Activated effector memory CD4-positive, alpha-beta T cell treated with anti-CD3 and anti-CD28 coated beads, Interleukin-2, amount 50 U/mL, for 16 hours (primary cell): ENCODE measurements at regions not wholly inside any gene's neighbourhood (a gene's known extent, or its start where the extent isn't known, plus 50 kb on each side); places are given as distances from the start of the nearest gene placed in this dataset.

Source experiments
- DNase-seq: peaks from one replicate; pipeline ENCODE4 v3.0.0-alpha.2; 2020

DNA sequence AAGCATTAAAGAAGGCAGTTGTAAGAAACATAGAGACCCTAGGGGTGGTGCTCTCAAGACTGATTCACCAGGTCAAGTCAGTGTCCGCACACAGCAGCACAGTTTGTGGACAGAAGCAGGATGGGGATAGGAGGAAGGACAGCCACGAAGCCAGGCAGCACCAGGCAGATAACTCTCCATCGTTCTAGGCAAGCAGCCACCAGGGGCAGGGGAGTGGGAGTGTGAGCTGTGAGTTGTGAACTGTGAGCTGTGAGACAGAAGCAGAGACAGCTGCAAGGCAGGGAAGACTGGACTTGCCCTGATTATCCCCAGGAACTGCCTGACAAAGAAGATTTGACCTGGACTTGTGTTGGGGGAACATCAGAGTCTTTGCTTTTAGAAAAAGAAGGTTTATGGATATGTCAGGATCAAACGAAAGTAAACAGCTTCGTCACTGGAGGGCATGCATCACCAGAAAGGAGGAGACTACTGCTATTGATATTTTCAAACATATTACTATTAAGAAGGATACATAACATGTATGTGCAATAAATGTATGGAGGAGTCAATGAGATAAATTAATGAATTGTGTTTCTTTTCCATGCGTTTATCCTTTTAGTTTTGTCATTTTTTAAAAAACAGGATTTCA is 286.1 kb downstream of the IRS2 start:
- no peak for DNase-seq

DNA sequence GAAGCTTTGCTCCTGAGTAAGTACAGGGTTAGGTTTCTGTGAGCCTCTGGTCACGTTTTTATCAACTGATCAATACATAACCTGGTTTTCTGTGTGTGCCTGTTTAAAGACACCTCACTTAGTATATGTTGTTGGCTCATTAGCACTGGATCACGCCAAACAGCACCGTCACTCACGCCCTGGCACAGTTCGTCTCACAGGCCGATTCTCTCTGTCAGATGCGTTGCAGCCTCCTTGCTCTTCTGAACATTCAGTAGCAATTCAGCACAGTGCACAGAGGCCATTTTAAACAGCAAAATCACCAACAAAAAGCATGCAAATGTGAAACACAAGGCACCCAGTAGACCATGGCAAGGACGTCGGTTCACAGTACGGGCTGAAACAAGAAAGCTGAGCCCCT is 288.5 kb downstream of the IRS2 start:
- no peak for DNase-seq

DNA sequence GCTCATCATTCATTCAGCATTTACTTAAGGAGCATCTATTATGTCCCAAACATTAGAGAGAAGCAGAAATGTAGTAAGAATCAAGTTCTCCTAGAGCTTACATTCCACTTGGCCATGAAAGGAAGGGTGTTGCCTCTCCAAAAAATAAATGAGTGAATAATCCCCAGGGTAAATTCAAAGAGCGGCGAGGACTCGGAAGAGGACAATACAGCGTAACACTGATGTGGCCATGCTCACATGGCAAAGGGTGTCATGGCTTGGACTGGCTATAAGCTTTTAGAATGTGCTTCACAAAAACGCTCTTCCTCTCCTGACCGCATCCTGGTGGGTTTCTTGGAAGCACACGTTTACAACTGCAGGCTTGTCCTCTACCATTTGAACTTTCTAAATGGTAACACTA is 290.2 kb downstream of the IRS2 start:
- DNase-seq: no peak

DNA sequence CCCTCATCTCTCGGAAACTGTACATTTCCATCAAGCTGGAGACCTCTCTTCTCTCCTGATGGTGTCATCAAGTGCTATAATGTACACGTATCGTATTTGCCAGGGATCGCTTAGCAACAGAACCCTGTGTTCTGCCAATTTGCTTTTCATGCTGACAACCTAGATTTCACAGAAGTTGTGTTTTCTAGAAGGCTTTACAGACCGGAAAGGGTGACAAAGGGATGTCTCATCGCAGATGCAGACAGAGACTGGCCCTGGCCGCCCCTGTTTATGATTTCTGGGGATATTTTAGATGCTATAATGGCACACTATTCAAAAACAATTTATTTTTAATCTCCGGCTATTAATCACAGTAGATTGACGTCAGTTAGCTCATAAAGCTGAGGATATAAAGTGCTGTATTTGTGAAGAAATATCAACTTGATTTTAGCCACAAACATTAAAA is 291.4 kb downstream of the IRS2 start:
- no peak for DNase-seq

DNA sequence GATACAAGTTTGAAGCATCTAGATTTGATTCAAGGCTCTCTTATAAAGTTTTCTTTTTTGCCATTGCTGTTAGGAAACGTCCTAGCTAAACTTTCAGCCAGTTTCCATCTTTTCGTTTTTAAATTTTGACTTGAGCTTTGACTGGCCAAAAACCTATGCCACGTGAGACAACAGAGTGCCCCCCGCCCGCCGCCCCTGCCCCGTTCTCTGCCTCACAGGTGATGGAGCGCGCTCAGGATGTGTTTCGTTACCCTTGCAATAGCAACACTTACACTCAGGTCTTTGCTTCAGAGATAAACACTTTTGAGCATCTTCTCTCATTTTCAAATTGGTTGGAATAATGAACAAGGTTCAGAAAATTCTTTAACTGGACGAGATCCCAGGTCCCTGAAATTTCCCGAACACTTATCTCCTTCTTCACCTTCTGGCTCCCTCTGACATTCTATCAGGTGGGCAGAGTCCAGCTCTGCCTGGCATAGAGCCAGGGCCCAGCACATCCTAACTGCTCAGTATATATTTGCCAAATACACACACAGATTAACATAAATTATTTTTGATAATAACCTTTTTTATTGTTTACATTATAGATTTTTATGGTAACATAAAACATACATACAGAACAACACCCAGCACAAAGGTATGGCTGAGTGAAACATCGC is 301.1 kb downstream of the IRS2 start:
- no peak for DNase-seq

DNA sequence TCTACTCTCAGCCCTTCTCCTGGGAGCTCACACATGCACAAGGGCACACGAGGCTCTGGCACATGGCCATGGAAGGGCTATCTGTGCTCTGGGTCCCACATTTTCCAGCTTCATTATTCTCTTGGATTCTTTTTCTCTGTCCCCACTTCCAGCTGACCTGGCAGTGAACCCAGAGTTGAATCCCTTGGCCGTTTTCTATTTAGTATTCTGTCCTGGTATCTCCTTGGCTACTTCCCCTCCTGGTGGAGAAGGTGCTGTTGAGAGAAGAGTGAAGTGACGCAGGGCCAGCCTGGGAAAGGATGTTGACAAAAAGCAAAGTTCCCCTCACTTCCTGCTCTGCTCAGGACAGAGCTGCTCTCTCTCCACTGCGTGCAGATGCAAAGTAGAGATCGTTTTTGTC is 303.1 kb downstream of the IRS2 start:
- DNase-seq: no peak

DNA sequence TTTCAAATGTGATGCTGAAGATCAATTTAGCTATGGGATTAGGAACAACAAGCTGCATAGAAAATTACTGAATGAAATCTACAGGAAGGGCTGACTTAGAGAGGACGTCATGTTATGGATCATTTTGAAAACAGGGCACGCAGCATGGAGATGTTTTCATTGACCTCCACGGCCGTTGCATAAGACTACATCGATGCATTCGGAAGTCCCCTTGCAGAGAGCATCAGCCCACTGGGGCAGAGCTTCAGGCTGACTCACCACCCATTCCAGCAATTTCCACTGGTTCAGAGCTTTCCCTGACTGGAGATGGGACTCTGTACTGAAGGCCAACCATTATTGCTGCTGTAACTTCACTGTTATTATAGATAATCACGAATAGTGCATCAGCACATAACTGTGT is 305.3 kb downstream of the IRS2 start:
- no peak for DNase-seq

DNA sequence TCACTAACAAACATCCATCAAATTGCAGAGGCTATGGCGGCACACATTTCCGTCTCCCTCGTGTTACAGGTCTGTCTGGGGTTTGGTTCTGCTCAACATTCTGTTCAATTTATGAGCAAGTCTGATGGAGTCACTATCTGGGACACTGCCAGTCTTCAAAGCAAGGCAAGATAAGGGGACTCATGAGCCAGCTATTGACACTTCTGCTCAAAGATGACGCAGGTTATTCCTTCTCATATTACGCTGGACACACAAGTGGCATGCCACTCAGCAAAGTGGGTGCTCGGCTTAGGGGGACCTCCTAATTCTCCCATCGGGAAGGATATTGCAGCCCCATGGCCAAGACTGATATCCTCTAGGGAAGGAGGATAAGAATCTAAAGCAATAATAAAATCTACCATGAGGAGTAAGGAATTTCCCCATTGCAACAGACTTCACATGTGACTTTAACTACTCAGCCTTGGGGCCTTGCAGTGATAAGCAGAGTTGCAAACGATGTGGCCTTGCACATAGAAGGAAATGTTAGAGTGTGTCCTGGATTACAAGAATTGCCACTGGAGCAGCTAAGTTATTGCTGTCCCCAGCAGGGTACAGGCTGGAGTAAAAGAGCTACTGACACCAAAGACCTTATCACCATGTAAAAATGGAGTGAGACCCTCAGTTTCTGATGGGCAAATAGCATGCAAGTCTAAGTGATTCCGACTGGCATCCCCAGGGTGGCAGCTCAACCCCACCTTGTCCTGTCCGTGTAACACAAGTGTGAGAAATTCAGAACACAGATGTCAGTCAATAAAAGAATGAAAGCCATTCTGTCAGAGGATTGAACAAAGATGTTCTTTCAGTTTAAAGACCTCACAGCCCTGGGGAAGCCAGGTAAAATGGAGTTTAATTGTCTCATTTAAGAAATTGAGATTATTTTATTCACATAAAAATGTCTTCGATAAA is 306.1 kb downstream of the IRS2 start:
- DNase-seq: no peak

DNA sequence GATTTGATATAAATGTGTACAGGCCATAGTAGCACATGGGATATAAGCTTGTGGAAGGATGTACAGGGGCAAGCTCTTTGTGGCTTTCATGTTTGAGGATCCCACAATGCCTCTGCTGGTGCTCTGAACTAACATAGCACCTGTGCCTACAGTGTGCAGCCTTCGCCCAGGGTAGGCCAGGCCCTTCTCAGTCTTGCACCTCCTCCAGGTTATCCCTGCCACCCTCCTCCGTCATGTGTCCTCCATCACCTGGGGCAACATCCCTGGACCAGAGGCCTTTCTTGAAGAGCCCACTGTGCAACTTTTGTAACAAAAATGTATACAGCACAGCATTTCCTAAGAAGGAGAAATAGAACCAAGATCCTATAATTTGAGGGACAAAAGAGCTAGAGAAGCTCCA is 306.8 kb downstream of the IRS2 start:
- no peak for DNase-seq

DNA sequence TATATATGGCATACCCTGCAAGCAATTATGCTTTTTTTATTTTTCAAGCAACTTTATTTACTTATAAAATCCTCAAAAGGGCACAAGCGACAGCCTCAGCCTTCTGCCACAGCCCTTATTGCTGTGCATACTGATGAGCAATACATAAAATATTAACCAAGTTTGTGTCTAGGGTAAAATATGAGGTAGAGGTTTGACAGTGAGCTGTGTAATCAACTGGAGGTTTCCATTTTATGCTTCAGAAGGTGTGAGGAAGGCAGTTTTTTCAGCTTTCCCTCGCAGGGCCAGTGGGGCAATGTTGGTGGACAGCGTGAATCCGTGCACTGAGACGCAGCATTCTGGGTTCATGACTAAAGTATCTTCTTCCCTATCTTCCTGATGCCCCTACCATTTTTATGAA is 310.4 kb downstream of the IRS2 start:
- no peak for DNase-seq

DNA sequence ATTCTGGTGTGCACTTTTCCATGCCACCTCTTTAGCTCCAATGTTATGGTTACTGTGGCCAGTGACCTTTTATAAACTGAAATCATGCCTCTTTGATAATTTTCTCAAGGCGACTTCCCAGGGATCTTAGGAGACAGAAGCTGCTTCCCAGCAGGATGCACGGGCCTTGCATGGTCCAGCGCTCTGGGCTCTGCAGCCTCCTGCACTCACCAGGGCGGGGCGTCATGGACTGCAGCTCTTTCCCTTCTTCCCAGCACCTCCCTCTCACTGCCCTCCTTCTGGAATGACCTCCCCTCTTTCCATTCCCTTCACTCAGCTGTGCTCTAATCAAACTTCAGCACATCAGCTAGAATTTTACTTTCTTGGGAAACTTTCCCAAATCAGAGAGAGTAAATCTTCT is 318.3 kb downstream of the IRS2 start:
- DNase-seq: no peak

DNA sequence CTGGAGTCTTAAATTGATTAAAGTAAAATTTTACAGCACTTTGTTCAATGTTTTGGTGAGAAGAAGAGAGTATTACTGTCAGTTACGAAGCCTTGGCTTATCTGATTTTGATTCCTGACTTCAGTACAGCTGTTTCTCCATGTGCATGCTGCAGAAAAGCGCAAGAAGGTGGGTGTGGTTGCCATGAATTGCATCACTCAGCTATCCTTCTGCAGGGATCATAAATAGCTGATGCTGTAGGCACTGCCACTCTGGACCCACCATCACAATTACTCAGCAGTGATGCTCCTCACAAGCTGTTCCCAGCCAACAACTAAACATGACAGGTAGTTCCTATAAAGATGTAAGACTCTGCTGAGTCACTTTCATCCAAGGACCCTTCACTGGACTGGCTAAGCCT is 321.2 kb downstream of the IRS2 start:
- no peak for DNase-seq

DNA sequence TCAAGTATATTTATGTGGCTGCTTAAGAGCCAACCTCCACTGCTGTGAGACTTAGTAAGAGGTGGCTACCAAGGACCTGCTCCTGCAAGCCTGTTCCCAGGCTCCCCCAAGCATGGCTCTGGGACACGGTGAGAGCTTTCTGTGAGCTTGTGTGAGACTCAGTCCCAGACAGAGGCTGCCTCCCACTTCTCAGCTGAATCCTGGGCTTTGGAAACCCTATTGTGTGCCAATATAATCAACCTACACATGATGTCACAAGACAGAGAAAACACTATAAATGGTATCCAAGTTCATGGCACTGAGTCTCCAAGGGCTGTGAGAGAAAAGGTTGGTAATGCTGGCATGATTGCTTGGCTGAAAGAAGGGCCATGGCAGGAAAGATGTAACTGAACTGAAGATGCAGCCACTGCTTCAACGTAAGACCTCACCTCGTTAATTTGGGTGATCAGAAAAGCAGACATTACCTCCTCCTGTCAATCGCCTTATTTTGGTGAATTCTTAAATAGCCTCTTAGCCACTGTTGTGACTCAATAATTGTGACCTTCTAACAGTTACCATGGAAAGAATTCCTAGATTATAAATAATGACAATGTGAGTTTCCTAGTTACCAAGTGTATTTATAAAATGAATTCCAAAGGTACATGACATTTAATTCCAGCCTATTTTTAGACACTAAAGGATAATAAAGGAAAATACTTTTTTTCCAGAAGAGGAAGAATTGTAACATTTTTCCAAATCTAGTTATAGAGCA is 332.0 kb downstream of the IRS2 start:
- no peak for DNase-seq

DNA sequence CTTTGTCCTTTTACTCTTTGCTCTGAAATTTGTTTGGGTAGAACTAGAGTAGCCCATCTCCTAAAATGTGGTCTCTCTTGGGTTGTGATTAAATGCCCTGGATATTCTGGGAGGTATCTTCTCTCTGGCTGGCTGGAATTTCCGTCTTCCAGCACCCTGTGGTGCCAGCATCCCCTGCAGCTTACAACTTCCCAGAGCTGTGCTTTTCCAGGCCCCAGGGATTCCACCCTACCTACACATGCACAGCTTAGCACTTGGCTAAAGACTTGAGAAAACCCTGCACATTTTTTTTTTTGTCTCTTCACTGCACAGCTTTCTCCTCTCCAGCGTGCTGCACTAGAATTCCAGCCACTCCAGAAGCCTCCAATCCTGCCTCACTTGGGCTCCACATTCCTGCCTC is 334.7 kb downstream of the IRS2 start:
- no peak for DNase-seq

DNA sequence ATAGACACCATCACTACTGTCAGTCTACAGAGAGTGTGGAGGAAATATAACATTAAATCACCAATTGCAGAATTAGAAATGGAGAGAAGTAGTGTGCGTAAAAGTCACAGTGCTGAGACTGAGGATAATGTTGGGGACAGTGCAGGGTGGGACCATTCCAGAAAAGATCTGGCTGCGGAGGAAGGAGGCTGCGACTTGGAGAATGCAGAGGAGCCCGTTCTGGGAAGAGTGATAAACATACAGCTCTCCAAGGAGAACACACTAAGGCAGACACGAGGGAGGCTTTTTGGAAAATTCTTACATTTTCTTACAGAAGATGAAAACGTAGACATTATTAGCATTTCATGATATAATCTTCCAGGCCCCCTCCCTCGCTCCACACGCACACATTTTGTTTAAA is 337.8 kb downstream of the IRS2 start:
- no peak for DNase-seq

DNA sequence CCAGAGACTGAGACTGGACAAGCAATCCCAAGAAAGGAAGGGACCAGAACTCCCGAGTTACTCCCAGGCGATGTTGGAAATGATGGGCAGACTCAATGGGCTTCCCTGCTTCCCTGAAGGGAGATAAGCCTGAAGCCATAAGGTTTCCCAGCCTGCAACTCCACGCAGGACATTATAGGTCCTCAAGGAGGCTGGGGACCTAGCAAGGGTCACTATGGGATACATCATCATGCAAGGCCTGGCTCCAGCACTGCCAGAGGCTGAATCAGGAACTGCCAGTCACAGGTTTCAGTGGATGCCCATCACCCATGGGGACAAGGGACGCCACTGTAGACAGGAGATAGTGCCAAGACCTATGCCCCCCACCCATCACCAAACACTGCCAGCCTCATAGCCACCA is 338.7 kb downstream of the IRS2 start:
- DNase-seq: no peak

DNA sequence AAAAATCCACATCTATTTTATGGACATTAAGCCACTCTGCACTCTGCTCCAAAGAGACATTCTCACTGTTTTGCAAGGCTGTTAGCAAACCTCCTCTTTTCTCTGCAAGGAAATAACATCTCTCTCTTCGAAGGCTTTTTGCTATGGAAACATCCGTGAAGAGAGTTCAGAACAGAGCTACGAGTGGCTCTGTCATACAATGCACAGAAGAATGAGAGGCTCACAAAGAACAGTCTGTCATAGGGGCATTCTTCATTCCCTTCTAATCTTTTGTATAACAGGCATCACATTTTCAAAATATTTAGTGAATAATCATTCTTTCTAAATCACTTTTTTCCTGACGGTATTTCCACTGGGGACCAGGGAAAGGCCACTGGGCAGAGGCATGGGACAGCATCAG is 346.1 kb downstream of the IRS2 start:
- DNase-seq: no peak

DNA sequence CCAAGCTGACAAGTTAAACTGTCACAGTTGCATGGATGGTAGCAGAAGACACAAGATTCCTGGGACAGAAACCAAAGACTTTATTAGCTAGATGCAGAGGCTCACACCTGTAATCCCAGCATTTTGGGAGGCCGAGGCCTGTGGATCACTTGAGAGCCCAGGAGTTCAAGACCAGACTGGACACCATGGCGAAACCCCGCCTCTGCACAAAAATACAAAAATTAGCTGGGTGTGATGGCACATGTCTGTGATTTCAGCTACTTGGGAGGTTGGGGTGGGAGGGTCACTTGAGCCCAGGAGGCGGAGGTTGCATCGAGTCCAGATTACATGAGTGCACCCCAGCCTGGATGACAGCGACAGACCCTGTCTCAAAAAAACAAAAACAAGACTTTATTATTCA is 346.6 kb downstream of the IRS2 start:
- DNase-seq: no peak

DNA sequence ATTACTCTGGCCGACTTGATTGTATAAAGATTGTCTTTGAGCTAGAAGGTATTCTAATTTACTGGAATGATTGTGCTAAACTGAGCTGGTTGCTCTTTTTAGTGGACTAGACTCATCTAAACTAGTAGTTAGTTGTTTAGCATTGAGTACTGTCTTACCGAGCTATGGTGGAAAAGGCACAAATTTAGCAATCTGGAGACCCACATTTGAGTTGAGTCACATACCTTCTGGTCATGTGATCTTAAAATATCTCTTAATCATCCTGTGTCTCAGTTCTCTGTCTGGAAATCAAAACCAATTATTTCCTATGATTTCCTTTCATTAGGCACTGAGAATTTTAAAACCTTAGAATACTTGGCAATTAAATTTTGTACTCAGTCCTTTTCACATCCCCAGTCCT is 349.5 kb downstream of the IRS2 start:
- DNase-seq: no peak

DNA sequence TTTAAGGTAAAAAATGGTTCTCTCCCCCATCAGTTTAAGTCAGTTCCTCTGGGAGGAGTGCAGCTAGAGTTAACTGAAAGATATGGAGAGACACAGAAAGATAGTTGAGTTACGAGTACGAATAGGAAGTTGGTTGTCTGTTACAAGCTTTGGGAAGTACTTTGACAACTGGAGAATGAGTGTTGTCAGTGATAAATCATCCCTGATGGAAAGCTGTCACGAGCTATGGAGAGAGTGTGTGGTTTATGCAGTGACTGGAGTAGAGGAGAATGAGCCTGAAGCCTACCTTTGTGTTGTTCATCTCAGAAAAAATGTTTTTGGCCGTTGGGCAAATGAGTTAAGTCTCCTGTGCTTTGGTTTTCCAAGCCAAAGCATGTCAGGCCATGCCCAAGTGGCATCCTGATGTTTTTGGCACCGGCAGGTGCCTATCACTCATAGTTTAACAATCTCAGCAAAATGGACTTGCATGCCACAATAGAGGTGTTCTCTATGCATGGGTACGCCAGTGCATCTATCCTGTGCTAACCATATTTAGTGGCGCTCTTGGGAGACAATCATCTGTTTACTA is 350.2 kb downstream of the IRS2 start:
- no peak for DNase-seq

DNA sequence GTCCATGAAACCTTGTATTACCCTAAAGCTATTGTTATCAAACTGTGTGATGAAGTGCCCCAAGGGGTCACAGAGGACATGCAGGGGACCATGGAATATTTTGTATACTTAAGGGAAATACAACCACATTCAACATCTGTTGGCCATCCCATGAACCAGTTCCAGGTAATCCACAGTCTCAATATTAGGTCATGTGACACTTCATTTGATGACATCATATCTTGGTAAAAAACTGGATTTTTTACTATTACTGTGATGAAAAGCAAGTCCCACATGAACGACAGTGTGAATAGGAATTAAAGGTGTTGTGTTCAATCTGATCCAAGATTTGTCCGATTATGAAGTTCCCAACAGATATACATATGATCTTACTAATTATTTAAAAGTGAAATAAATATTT is 355.2 kb downstream of the IRS2 start:
- DNase-seq: no peak

DNA sequence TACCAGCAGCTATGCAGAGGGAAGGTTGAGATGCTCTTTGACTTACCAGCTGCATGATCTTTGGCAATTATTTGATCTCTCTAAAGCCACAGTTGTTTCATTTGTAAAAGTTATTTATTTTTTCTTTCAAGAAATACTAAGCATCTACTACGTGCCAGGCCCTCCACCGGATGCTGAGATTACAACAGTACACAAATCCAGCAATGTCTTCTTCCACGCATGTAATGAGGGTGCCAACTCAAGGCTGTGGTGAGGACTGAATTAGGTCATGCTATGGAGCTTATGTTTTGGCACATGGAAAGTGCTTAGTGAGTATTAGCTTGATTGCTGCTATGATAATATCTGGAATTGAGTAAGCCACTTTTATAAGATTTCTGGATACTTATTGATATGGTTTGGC is 358.2 kb downstream of the IRS2 start:
- DNase-seq: no peak

DNA sequence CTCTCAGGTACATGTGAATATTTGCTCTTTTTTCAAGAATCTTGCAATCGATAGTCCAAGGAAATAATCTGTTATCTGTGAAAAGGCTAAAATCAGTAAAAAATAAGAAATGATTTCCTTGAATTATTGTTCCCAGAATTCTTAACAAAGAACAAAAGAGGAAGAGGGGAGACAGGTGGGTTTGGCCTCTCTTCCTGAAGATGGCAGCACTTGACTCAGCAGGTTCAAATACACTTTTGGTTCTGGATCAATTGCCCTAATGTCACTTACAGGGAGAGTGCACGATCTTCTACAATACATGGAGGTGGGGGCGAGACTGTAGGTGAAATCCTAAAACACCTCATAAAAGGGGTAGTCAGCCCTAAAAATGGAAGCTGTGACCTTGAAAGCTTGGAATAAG is 358.7 kb downstream of the IRS2 start:
- no peak for DNase-seq
